Adipocyte (in vitro differentiated cells): ENCODE measurements at regions not wholly inside any gene's neighbourhood (a gene's known extent, or its start where the extent isn't known, plus 50 kb on each side); places are given as distances from the start of the nearest gene placed in this dataset.

ENCODE experiments used
- DNase-seq: peaks from one replicate; pipeline ENCODE4 v3.0.0-alpha.2; 2015; ENCODE audit warnings: low read depth
- H3K27me3 ChIP-seq: replicated peaks from 2 replicates; pipeline ENCODE4 v1.7.0; 2013; ENCODE audit warnings: mild to moderate bottlenecking, low read length, moderate library complexity; ENCODE audit not compliant: control insufficient read depth, insufficient read depth
- H3K36me3 ChIP-seq: 2 replicates; pipeline ENCODE4 v1.7.0; 2013; ENCODE audit warnings: low read length, mild to moderate bottlenecking, moderate library complexity; ENCODE audit not compliant: control insufficient read depth, insufficient read depth, severe bottlenecking
- H3K4me1 ChIP-seq: 2 replicates; pipeline ENCODE4 v1.7.0; 2013; ENCODE audit warnings: mild to moderate bottlenecking, low read length, moderate library complexity; ENCODE audit not compliant: control insufficient read depth, insufficient read depth
- H3K4me3 ChIP-seq: 2 replicates; pipeline ENCODE4 v1.7.0; 2013; ENCODE audit warnings: mild to moderate bottlenecking, low read length, moderate library complexity
- H3K9ac ChIP-seq: 2 replicates; pipeline ENCODE4 v1.7.0; 2013; ENCODE audit warnings: mild to moderate bottlenecking, low read length, moderate library complexity
- H3K9me3 ChIP-seq: 2 replicates; pipeline ENCODE4 v1.7.0; 2013; ENCODE audit warnings: mild to moderate bottlenecking, low read length, moderate library complexity; ENCODE audit not compliant: control insufficient read depth

- no peaks in the 10 kb centered on the region for H3K36me3 ChIP-seq
- no peak overlapping the region for H3K9ac ChIP-seq
- no peaks in the 10 kb centered on the region for H3K27me3 ChIP-seq
- peaks cover 6% of the 10 kb centered on the region for H3K4me1 ChIP-seq
- no peak overlapping the region for H3K4me3 ChIP-seq
- DNase-seq: no peak
- no peaks in the 10 kb centered on the region for H3K9me3 ChIP-seq
Measured at GRCh38 chr13:76503291-76503690, 382.9 kb downstream of the KCTD12 start.

DNA sequence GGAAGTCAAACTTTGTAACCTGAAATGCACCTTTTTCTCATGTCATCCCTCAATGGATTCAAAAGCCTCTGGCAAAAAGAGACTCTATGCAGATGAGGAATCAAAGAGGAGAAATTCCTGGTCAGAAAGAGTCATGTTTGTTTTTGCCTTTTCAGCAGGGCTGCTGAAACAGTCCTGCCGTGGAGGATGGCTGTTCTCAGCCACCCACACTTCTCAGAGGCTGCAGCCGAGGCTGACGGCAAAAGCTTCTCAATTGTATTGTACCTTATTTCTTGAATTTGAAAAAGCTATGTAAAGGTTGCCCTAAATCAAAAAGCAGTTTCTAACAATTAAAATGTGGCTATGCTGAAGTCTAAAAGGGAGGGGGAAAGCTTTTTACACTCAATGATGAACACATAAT lies 385.3 kb downstream of the KCTD12 start:
- no peak overlapping the region for H3K9ac ChIP-seq
- H3K4me1 ChIP-seq: peaks cover 6% of the 10 kb centered on the region
- H3K9me3 ChIP-seq: no peaks in the 10 kb centered on the region
- no peaks in the 10 kb centered on the region for H3K36me3 ChIP-seq
- no peak overlapping the region for H3K4me3 ChIP-seq
- DNase-seq: no peak
- H3K27me3 ChIP-seq: no peaks in the 10 kb centered on the region

DNA sequence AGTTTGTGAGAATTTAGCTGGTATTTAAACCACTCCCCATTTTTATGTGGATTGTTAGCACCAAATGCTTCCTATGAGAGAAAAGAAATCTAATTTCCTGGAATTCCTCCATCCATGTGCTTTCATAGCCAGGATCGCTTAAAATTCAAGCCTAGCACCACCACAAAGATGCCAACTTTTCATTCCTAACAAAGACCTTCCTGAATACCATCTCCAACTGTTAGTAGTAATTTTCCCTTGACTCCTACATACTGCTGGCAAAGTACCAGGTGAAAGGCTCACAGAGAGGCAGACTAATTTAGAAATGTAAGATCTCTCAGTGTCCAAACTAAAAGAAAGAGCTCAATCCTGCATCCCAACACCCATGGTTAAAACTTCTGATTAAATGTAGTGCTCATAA lies 386.3 kb downstream of the KCTD12 start:
- no peak overlapping the region for H3K9ac ChIP-seq
- no peak for DNase-seq
- no peak overlapping the region for H3K4me3 ChIP-seq
- no peaks in the 10 kb centered on the region for H3K9me3 ChIP-seq
- no peaks in the 10 kb centered on the region for H3K36me3 ChIP-seq
- H3K27me3 ChIP-seq: no peaks in the 10 kb centered on the region
- peaks cover 6% of the 10 kb centered on the region for H3K4me1 ChIP-seq

GRCh38 chr13:76489274-76489673 lies 396.9 kb downstream of the KCTD12 start:
- H3K27me3 ChIP-seq: no peaks in the 10 kb centered on the region
- H3K4me1 ChIP-seq: no peaks in the 10 kb centered on the region
- H3K9ac ChIP-seq: no peak overlapping the region
- H3K9me3 ChIP-seq: no peaks in the 10 kb centered on the region
- H3K4me3 ChIP-seq: no peak overlapping the region
- no peaks in the 10 kb centered on the region for H3K36me3 ChIP-seq
- no peak for DNase-seq

DNA sequence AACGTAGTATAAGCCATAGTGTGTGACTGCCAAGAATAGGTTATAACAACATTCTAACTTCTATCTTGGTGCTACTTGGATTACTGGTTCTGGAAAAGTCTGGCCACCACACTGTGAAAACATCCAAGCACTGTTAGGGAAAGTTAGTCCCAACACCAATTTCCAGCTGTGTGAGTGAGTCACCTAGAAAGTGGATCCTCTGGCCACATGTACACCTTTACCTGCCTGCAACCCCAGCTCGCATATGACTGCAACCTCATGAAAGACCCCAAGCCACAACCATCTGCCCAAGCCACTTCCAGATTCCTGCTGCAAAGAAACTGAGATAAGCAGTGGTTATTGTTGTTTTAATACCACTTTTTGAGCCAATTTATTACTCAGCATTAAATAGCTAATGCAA lies 404.5 kb downstream of the KCTD12 start:
- H3K4me3 ChIP-seq: no peak overlapping the region
- no peak for DNase-seq
- no peak overlapping the region for H3K9ac ChIP-seq
- H3K9me3 ChIP-seq: no peaks in the 10 kb centered on the region
- no peaks in the 10 kb centered on the region for H3K27me3 ChIP-seq
- H3K4me1 ChIP-seq: no peaks in the 10 kb centered on the region
- no peaks in the 10 kb centered on the region for H3K36me3 ChIP-seq

DNA sequence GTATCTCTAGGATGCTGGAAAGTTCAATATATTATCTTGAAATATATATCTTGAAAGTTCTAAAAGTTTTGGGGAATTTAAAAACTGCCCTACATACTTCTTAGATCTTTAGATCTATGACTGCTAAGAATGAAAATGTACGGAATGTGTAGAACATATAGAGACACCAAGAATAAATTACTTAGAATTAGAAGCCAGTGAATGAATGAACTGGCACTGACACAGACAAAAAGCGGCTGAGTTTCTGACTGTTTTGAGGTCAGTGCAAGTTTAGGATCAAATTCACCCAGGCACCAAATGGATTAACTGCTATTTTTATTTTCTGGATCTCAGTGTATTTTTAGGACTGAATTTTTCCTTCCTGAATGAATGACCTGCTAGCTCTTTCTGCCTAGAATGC lies 411.2 kb downstream of the KCTD12 start:
- H3K36me3 ChIP-seq: no peaks in the 10 kb centered on the region
- H3K4me1 ChIP-seq: no peaks in the 10 kb centered on the region
- no peaks in the 10 kb centered on the region for H3K9me3 ChIP-seq
- no peak overlapping the region for H3K4me3 ChIP-seq
- peak; percentile 42 for DNase-seq
- H3K9ac ChIP-seq: no peak overlapping the region
- H3K27me3 ChIP-seq: no peaks in the 10 kb centered on the region

DNA sequence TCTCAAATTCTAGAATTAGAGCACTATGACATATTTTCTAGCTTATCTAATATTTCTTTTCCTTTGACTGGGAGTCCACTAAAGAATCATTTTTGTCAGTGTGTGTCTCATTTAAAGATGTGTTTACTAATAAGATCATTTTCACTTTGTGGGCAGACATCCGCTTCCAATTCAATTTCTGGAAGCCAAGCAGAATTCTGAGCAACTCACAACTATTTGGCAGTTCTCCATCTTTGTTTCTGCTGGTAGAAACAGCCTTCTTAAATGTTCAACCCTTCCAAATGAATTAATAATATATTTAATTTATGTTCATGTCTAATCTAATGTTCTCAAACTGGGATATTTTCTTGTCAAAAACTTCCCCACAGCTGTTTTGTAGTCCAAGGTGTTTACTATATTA lies 411.8 kb downstream of the KCTD12 start:
- H3K9me3 ChIP-seq: no peaks in the 10 kb centered on the region
- no peaks in the 10 kb centered on the region for H3K4me1 ChIP-seq
- H3K4me3 ChIP-seq: no peak overlapping the region

DNA sequence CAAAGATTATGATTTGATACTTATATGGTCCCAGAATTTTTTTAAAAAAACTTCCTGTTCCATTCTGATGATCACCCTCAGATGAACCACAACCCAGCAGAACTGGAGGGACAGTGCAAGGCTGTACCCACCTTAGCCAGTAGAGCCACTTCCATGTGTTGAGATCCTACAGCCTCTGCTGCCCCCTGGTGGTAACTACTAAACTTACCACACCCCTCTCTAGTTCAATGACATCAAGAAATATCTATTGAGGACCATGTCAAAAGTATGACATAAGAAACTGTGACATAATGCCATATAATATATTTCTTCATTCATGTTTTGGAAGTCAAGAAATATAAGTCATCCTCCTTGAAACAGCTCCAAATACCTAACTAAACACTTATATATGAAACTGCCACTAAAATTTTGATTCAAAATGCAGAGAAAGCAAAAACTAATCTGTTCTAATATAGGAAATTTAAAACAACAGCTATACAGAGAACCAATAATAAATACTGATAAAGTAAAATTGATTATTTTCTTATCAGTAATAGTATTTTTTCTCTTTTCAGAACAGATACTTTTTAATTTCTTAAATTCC lies 412.6 kb downstream of the KCTD12 start:
- peak; percentile 90 for DNase-seq
- Histone ChIP-seq H3K9me3 (no peaks in the 10 kb centered on the region), H3K36me3 (no peaks in the 10 kb centered on the region), H3K4me3 (no peak overlapping the region), H3K27me3 (no peaks in the 10 kb centered on the region), H3K4me1 (no peaks in the 10 kb centered on the region), H3K9ac (no peak overlapping the region)

More for the DNA sequence above, 411.8 kb downstream of the KCTD12 start:
- Histone ChIP-seq H3K27me3 (no peaks in the 10 kb centered on the region), H3K9ac (no peak overlapping the region), H3K36me3 (no peaks in the 10 kb centered on the region)
- peak; percentile 37 for DNase-seq

DNA sequence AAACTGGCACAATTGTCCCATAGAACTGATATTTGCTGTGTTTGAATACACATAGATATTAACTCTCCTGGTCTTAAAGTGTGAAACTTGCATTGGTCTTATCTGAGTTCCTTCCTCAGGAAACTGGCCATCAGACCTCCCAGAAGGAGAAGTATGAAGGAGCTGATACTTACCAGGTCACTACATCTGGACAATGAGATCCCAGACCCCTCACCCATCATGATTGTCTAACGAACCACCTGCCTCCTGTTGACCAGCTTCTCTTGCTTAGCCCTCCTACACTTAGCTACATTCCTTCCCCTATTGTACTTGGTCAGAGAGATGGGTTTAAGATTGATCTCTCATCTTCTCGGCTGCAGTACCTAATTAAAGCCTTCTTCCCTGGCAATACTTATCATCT lies 413.3 kb downstream of the KCTD12 start:
- Histone ChIP-seq H3K27me3 (no peaks in the 10 kb centered on the region), H3K4me1 (no peaks in the 10 kb centered on the region), H3K36me3 (no peaks in the 10 kb centered on the region), H3K9me3 (no peaks in the 10 kb centered on the region), H3K4me3 (no peak overlapping the region), H3K9ac (no peak overlapping the region)
- DNase-seq: no peak

- Histone ChIP-seq H3K9ac (no peak overlapping the region), H3K27me3 (no peaks in the 10 kb centered on the region), H3K9me3 (no peaks in the 10 kb centered on the region), H3K36me3 (no peaks in the 10 kb centered on the region), H3K4me1 (no peaks in the 10 kb centered on the region), H3K4me3 (no peak overlapping the region)
- no peak for DNase-seq
Measured at GRCh38 chr13:76471486-76471885, 414.7 kb downstream of the KCTD12 start.

DNA sequence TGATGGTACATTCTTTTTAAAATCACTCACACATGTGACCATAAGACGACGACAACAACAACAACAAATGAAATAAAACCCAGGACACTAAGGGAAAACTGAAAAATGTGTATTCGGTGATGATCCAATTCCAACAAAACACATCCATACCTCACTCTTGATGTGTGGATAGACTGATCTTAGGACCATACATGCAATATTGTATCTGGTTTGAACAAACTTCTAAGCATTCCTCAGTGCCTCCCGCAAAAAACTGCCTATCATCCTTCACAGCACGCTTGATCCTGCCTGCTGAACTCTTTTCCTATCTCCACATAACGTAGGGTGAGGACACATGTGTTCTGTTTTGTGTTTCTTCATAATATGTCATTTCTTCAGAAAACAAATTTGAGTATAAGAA lies 415.2 kb downstream of the KCTD12 start:
- Histone ChIP-seq H3K9me3 (no peaks in the 10 kb centered on the region), H3K27me3 (no peaks in the 10 kb centered on the region), H3K4me1 (no peaks in the 10 kb centered on the region), H3K9ac (no peak overlapping the region), H3K4me3 (no peak overlapping the region), H3K36me3 (no peaks in the 10 kb centered on the region)
- DNase-seq: no peak

GRCh38 chr13:76466043-76466442 lies 420.2 kb downstream of the KCTD12 start:
- Histone ChIP-seq H3K36me3 (no peaks in the 10 kb centered on the region), H3K4me1 (peaks cover 2% of the 10 kb centered on the region), H3K9ac (no peak overlapping the region), H3K27me3 (no peaks in the 10 kb centered on the region), H3K9me3 (no peaks in the 10 kb centered on the region), H3K4me3 (no peak overlapping the region)
- DNase-seq: no peak
